ENCODE measurements at regions not wholly inside any gene's neighbourhood (a gene's known extent, or its start where the extent isn't known, plus 50 kb on each side); places are given as distances from the start of the nearest gene placed in this dataset.

GRCh38 chr2:36235882-36236281 lies 119.7 kb upstream of the CRIM1 start:
- H3K27ac ChIP-seq, result no peak overlapping the region
- TF ChIP-seq CTCF (conservative IDR thresholded peaks at IDR 0.05), result no peak

GRCh38 chr2:36235426-36235825 lies 120.2 kb upstream of the CRIM1 start:
- no peak overlapping the region for H3K27ac ChIP-seq
- no peak for TF ChIP-seq CTCF (conservative IDR thresholded peaks at IDR 0.05)

- no peak for TF ChIP-seq CTCF (conservative IDR thresholded peaks at IDR 0.05)
Measured at GRCh38 chr2:36223259-36223658, 132.3 kb upstream of the CRIM1 start.

GRCh38 chr2:36222485-36222884 lies 133.1 kb upstream of the CRIM1 start:
- TF ChIP-seq CTCF (conservative IDR thresholded peaks at IDR 0.05), result no peak
- H3K27ac ChIP-seq, result no peak overlapping the region

More at GRCh38 chr2:36223259-36223658, 132.3 kb upstream of the CRIM1 start:
- no peak overlapping the region for H3K27ac ChIP-seq

GRCh38 chr2:36214691-36215090 lies 140.9 kb upstream of the CRIM1 start:
- no peak for TF ChIP-seq CTCF (conservative IDR thresholded peaks at IDR 0.05)

GRCh38 chr2:36203366-36203765 lies 152.2 kb upstream of the CRIM1 start:
- H3K27ac ChIP-seq, result no peak overlapping the region

More at GRCh38 chr2:36214691-36215090, 140.9 kb upstream of the CRIM1 start:
- no peak overlapping the region for H3K27ac ChIP-seq

GRCh38 chr2:36197181-36197971 lies 158.2 kb upstream of the CRIM1 start:
- H3K27ac ChIP-seq, result no peak overlapping the region
- TF ChIP-seq CTCF (conservative IDR thresholded peaks at IDR 0.05), result no peak

More at GRCh38 chr2:36203366-36203765, 152.2 kb upstream of the CRIM1 start:
- TF ChIP-seq CTCF (conservative IDR thresholded peaks at IDR 0.05), result no peak

Measured in VCaP (cell line).